Dendritic cell treated with granulocyte-macrophage colony-stimulating factor and Interleukin-4, amounts not matched to agents 40 ng/mL and 50 ng/mL, for 4 days (primary cell): ENCODE measurements at regions not wholly inside any gene's neighbourhood (a gene's known extent, or its start where the extent isn't known, plus 50 kb on each side); places are given as distances from the start of the nearest gene placed in this dataset.

Source experiments
- H3K27ac Mint-ChIP-seq: one replicate; pipeline ENCODE4 v1.8.0; 2022; ENCODE audit warnings: mild to moderate bottlenecking, mixed read lengths
- H3K27me3 Mint-ChIP-seq: one replicate; pipeline ENCODE4 v1.8.0; 2022; ENCODE audit warnings: mild to moderate bottlenecking, mixed read lengths
- H3K36me3 Mint-ChIP-seq: one replicate; pipeline ENCODE4 v1.8.0; 2022; ENCODE audit warnings: low read depth, mixed read lengths
- H3K4me1 Mint-ChIP-seq: one replicate; pipeline ENCODE4 v1.8.0; 2022; ENCODE audit warnings: low read depth, mixed read lengths
- H3K4me3 Mint-ChIP-seq: one replicate; pipeline ENCODE4 v1.8.0; 2022; ENCODE audit warnings: mild to moderate bottlenecking, moderate library complexity, mixed read lengths
- H3K9me3 Mint-ChIP-seq: one replicate; pipeline ENCODE4 v1.8.0; 2022; ENCODE audit warnings: mixed read lengths
- intact Hi-C: fragments of 100-400 bp; cut with micrococcal nuclease; formaldehyde crosslinking; loops from one replicate; pipeline ENCODE4 v1.15.0; 2022

GRCh38 chr4:24042094-24042493 is 152.2 kb upstream of the PPARGC1A start:
- Mint-ChIP-seq H3K4me1 (no peaks in the 10 kb centered on the region), H3K27ac (no peak overlapping the region), H3K27me3 (no peaks in the 10 kb centered on the region), H3K36me3 (no peaks in the 10 kb centered on the region), H3K9me3 (no peaks in the 10 kb centered on the region), H3K4me3 (no peak overlapping the region)
- intact Hi-C loops = no loop called here

- Mint-ChIP-seq H3K27ac (no peak overlapping the region), H3K4me1 (no peaks in the 10 kb centered on the region), H3K27me3 (no peaks in the 10 kb centered on the region), H3K9me3 (no peaks in the 10 kb centered on the region), H3K36me3 (no peaks in the 10 kb centered on the region), H3K4me3 (no peak overlapping the region)
- intact Hi-C loops = no loop called here
Observed at GRCh38 chr4:24040811-24041210, 151.0 kb upstream of the PPARGC1A start.

- H3K4me3 Mint-ChIP-seq = no peak overlapping the region
- no peak overlapping the region for H3K27ac Mint-ChIP-seq
- no peaks in the 10 kb centered on the region for H3K9me3 Mint-ChIP-seq
- intact Hi-C loops = no loop called here
- H3K27me3 Mint-ChIP-seq = no peaks in the 10 kb centered on the region
- H3K4me1 Mint-ChIP-seq = no peaks in the 10 kb centered on the region
- H3K36me3 Mint-ChIP-seq = no peaks in the 10 kb centered on the region
Observed at GRCh38 chr4:24033626-24034025, 143.8 kb upstream of the PPARGC1A start.

- Mint-ChIP-seq H3K27me3 (no peaks in the 10 kb centered on the region), H3K4me3 (no peak overlapping the region), H3K36me3 (no peaks in the 10 kb centered on the region), H3K27ac (no peak overlapping the region), H3K4me1 (no peaks in the 10 kb centered on the region), H3K9me3 (no peaks in the 10 kb centered on the region)
- intact Hi-C loops = no loop called here
Observed at GRCh38 chr4:24032371-24032989, 142.6 kb upstream of the PPARGC1A start.

GRCh38 chr4:24026596-24026995 is 136.7 kb upstream of the PPARGC1A start:
- Mint-ChIP-seq H3K27ac (no peak overlapping the region), H3K4me1 (no peaks in the 10 kb centered on the region), H3K27me3 (no peaks in the 10 kb centered on the region), H3K9me3 (no peaks in the 10 kb centered on the region), H3K36me3 (no peaks in the 10 kb centered on the region), H3K4me3 (no peak overlapping the region)
- intact Hi-C loops = no loop called here

- Mint-ChIP-seq H3K4me1 (no peaks in the 10 kb centered on the region), H3K4me3 (no peak overlapping the region), H3K27ac (no peak overlapping the region), H3K9me3 (no peaks in the 10 kb centered on the region), H3K27me3 (no peaks in the 10 kb centered on the region), H3K36me3 (no peaks in the 10 kb centered on the region)
- intact Hi-C loops = no loop called here
Observed at GRCh38 chr4:24024605-24025004, 134.8 kb upstream of the PPARGC1A start.

- H3K36me3 Mint-ChIP-seq = no peaks in the 10 kb centered on the region
- intact Hi-C loops = no loop called here
- H3K4me1 Mint-ChIP-seq = no peaks in the 10 kb centered on the region
- H3K27me3 Mint-ChIP-seq = no peaks in the 10 kb centered on the region
- no peak overlapping the region for H3K4me3 Mint-ChIP-seq
- no peaks in the 10 kb centered on the region for H3K9me3 Mint-ChIP-seq
- no peak overlapping the region for H3K27ac Mint-ChIP-seq
Observed at GRCh38 chr4:24024157-24024556, 134.3 kb upstream of the PPARGC1A start.

GRCh38 chr4:24015782-24016181 is 125.9 kb upstream of the PPARGC1A start:
- Mint-ChIP-seq H3K36me3 (no peaks in the 10 kb centered on the region), H3K27me3 (no peaks in the 10 kb centered on the region), H3K4me1 (no peaks in the 10 kb centered on the region), H3K9me3 (no peaks in the 10 kb centered on the region), H3K27ac (no peak overlapping the region), H3K4me3 (no peak overlapping the region)
- intact Hi-C loops = no loop called here

- Mint-ChIP-seq H3K4me3 (no peak overlapping the region), H3K36me3 (no peaks in the 10 kb centered on the region), H3K9me3 (no peaks in the 10 kb centered on the region), H3K27me3 (no peaks in the 10 kb centered on the region), H3K4me1 (no peaks in the 10 kb centered on the region), H3K27ac (no peak overlapping the region)
- intact Hi-C loops = no loop called here
Observed at GRCh38 chr4:24013668-24014422, 124.0 kb upstream of the PPARGC1A start.

GRCh38 chr4:24010994-24011393 is 121.1 kb upstream of the PPARGC1A start:
- H3K27me3 Mint-ChIP-seq = no peaks in the 10 kb centered on the region
- no peaks in the 10 kb centered on the region for H3K36me3 Mint-ChIP-seq
- no peak overlapping the region for H3K4me3 Mint-ChIP-seq
- H3K27ac Mint-ChIP-seq = no peak overlapping the region
- H3K9me3 Mint-ChIP-seq = no peaks in the 10 kb centered on the region
- H3K4me1 Mint-ChIP-seq = no peaks in the 10 kb centered on the region
- intact Hi-C loops = no loop called here

GRCh38 chr4:24010573-24010972 is 120.7 kb upstream of the PPARGC1A start:
- H3K9me3 Mint-ChIP-seq = no peaks in the 10 kb centered on the region
- no peaks in the 10 kb centered on the region for H3K27me3 Mint-ChIP-seq
- intact Hi-C loops = no loop called here
- H3K4me3 Mint-ChIP-seq = no peak overlapping the region
- H3K36me3 Mint-ChIP-seq = no peaks in the 10 kb centered on the region
- no peaks in the 10 kb centered on the region for H3K4me1 Mint-ChIP-seq
- H3K27ac Mint-ChIP-seq = no peak overlapping the region

- no peaks in the 10 kb centered on the region for H3K9me3 Mint-ChIP-seq
Observed at GRCh38 chr4:24007860-24008261, 118.0 kb upstream of the PPARGC1A start.

GRCh38 chr4:24006269-24006668 is 116.4 kb upstream of the PPARGC1A start:
- H3K4me1 Mint-ChIP-seq = no peaks in the 10 kb centered on the region
- no peak overlapping the region for H3K4me3 Mint-ChIP-seq
- no peak overlapping the region for H3K27ac Mint-ChIP-seq
- intact Hi-C loops = no loop called here
- no peaks in the 10 kb centered on the region for H3K27me3 Mint-ChIP-seq
- H3K36me3 Mint-ChIP-seq = no peaks in the 10 kb centered on the region
- no peaks in the 10 kb centered on the region for H3K9me3 Mint-ChIP-seq

More at GRCh38 chr4:24007860-24008261, 118.0 kb upstream of the PPARGC1A start:
- Mint-ChIP-seq H3K4me3 (no peak overlapping the region), H3K4me1 (no peaks in the 10 kb centered on the region), H3K36me3 (no peaks in the 10 kb centered on the region), H3K27me3 (no peaks in the 10 kb centered on the region), H3K27ac (no peak overlapping the region)
- intact Hi-C loops = no loop called here

GRCh38 chr4:24003926-24004325 is 114.1 kb upstream of the PPARGC1A start:
- Mint-ChIP-seq H3K4me1 (no peaks in the 10 kb centered on the region), H3K36me3 (no peaks in the 10 kb centered on the region), H3K4me3 (no peak overlapping the region), H3K27me3 (no peaks in the 10 kb centered on the region), H3K27ac (no peak overlapping the region), H3K9me3 (no peaks in the 10 kb centered on the region)
- intact Hi-C loops = no loop called here

- Mint-ChIP-seq H3K4me1 (no peaks in the 10 kb centered on the region), H3K36me3 (no peaks in the 10 kb centered on the region), H3K27ac (no peak overlapping the region), H3K27me3 (no peaks in the 10 kb centered on the region), H3K4me3 (no peak overlapping the region), H3K9me3 (no peaks in the 10 kb centered on the region)
- intact Hi-C loops = no loop called here
Observed at GRCh38 chr4:24003496-24003895, 113.6 kb upstream of the PPARGC1A start.
